ENCODE measurements at regions not wholly inside any gene's neighbourhood (a gene's known extent, or its start where the extent isn't known, plus 50 kb on each side); places are given as distances from the start of the nearest gene placed in this dataset.
"Not testable (repeated sequence)": the region's sequence is repeated elsewhere in the genome, so short reads cannot be mapped to it uniquely, and the experiment has no call there.

- DNase-seq: not testable (repeated sequence)
These were observed 55.9 kb upstream of the ACSM6 start for GRCh38 chr10:95137990-95138625.

- no peak for DNase-seq
These were observed 59.5 kb upstream of the ACSM6 start for GRCh38 chr10:95134490-95134889.

DNA sequence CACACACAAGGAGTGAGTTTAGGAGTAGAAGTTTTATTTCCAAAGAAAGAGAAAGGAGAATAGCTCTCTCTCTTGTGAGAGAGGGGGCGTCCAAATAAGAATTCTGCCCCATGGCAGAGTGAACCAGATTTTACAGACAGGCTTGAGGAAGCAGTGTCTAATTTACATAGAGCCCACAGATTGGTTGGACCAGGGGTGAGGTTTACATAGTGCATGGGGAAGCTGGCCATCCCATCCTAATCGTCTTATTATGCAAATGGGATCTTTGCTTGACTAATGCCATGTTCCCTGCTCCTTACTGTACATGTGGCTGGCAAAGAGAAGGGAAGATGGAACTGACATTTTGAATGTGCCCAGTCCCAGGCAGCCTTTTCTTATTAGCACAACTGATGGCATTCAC, 60.0 kb upstream of the ACSM6 start:
- DNase-seq: peak in 1 of 2 experiments; percentile 2

GRCh38 chr10:95133016-95133752, 60.9 kb upstream of the ACSM6 start:
- DNase-seq: peak; percentile 43 to 62

DNA sequence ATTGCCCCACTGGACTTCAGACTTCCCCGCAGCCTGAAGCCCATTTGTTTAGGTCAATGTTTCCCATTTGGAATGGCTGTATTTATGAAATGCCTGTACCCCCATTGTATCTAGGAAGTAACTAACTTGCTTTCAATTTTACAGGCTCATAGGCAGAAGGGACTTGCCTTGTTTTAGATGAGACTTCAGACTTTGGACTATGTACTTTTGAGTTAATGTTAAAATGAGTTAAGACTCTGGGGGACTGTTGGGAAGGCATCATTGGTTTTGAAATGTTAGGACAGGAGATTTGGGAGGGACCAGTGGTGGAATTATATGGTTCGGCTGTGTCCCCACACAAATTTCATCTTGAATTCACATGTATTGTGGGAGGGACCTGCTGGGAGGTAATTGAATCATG, 61.1 kb upstream of the CYP2C8 start:
- DNase-seq: not testable (repeated sequence)

DNA sequence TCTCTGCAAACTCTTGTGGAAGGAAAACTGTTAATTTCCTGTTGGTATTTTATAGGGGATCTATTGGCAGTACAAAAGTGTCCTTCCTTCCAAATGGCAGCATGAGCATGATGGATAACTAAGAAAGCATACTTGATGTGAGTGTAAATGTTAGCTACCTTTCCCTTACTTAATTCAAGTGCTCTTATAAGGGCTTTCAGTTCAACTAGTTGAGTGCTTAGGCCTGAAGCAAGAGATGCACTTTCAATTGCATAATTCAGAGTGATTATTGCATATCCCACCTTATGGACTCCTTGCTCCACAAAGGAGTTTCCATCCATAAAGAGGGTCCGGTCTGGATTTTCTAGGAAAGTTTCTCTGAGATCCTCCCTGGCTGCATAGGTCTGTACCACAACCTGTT, 56.3 kb upstream of the CYP2C8 start:
- peak in 1 of 2 experiments; percentile 47 for DNase-seq

DNA sequence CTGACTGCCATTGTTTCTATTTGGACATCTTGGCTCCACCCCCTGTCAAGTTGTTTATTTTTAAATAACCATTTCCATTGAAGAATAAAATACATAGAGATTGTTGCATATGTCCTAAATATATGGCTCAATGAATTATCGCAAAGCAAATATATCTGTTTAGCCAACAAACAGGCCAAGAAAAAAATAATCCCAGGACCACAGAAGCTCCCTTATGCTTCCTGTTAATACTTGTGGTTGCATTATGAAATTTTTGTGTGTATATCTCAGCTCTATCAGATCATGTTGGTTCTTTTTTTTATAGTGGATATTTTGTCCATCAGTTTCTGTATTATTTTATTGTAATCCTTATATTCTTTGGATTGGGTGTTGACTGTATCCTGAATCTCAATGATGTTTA, 53.4 kb upstream of the CYP2C8 start:
- no peak for DNase-seq

DNA sequence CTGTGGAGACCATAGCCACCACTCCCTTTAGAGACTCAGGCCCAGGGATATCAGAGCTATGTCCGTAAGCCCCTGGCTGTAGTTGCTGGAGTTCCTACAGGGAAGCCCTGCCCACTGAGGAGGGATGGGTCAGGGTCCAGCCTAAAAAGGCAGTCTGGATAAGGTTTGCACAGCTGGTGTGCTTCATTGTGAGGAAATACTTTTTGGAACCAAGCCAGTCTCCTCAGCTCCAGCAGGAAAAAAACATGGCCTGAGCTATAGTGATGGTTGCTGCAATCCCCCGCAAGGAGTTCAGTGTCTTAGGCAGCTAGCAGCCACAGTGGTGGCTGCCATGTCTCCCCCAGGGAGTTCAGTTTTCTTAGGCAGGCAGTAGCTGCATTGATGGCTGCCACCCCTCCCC, 52.6 kb upstream of the CYP2C8 start:
- no peak for DNase-seq

Data from NCI-H524 (cell line).